Mesenchymal stem cell (in vitro differentiated cells and primary cell): ENCODE measurements at regions not wholly inside any gene's neighbourhood (a gene's known extent, or its start where the extent isn't known, plus 50 kb on each side); places are given as distances from the start of the nearest gene placed in this dataset.

Experiments used
- DNase-seq: peaks from one replicate; pipeline ENCODE4 v3.0.0-alpha.2; 2013
- H2AFZ ChIP-seq: one replicate; pipeline ENCODE4 v1.6.1; 2013; ENCODE audit warnings: low read depth, mild to moderate bottlenecking, control low read depth, inconsistent platforms, low read length, moderate library complexity
- H2AK5ac ChIP-seq: 2 replicates; pipeline ENCODE4 v1.6.1; 2013; ENCODE audit warnings: low read length, moderate library complexity, mild to moderate bottlenecking, inconsistent platforms; ENCODE audit not compliant: severe bottlenecking
- H2BK120ac ChIP-seq: one replicate; pipeline ENCODE4 v1.6.1; 2013; ENCODE audit warnings: low read depth, mild to moderate bottlenecking, inconsistent platforms, low read length, moderate library complexity
- H2BK12ac ChIP-seq, 2 experiments: one replicate each; pipeline ENCODE4 v1.6.1; 2013; ENCODE audit warnings: inconsistent platforms in 2 of 2, low read length in 2 of 2, mild to moderate bottlenecking in 2 of 2, moderate library complexity in 2 of 2, control low read depth in 1 of 2
- H2BK15ac ChIP-seq: one replicate; pipeline ENCODE4 v1.6.1; 2013; ENCODE audit warnings: mild to moderate bottlenecking, low read depth, inconsistent platforms; ENCODE audit not compliant: poor library complexity, severe bottlenecking
- H2BK5ac ChIP-seq: 2 replicates; pipeline ENCODE4 v1.6.1; 2013; ENCODE audit warnings: low read depth, mild to moderate bottlenecking, low read length, control low read depth, inconsistent platforms; ENCODE audit not compliant: poor library complexity, severe bottlenecking
- H3K14ac ChIP-seq, 2 experiments: one replicate each; pipeline ENCODE4 v1.6.1; 2013; ENCODE audit warnings: inconsistent platforms in 2 of 2, low read length in 2 of 2, control low read depth in 1 of 2, mild to moderate bottlenecking in 1 of 2, moderate library complexity in 1 of 2
- H3K18ac ChIP-seq, 2 experiments: one replicate each; pipeline ENCODE4 v1.6.1; 2013; ENCODE audit warnings: inconsistent platforms in 2 of 2, low read length in 2 of 2, control low read depth in 1 of 2, low read depth in 1 of 2, mild to moderate bottlenecking in 1 of 2
- H3K23ac ChIP-seq, 2 experiments: one replicate each; pipeline ENCODE4 v1.6.1; 2013; ENCODE audit warnings: inconsistent platforms in 2 of 2, low read length in 2 of 2, mild to moderate bottlenecking in 2 of 2, moderate library complexity in 2 of 2, control low read depth in 1 of 2
- H3K27ac ChIP-seq: 2 replicates; pipeline ENCODE4 v1.5.1; 2013; ENCODE audit warnings: mild to moderate bottlenecking, moderate library complexity, low read length, control low read depth, inconsistent platforms; ENCODE audit not compliant: poor library complexity, severe bottlenecking
- H3K27me3 ChIP-seq, 2 experiments: 2 replicates each; pipeline versions ENCODE4 v1.6.1 to v1.7.0; 2013; ENCODE audit warnings: low read length in 2 of 2, mild to moderate bottlenecking in 2 of 2, moderate library complexity in 2 of 2, control low read depth in 1 of 2, inconsistent platforms in 1 of 2; ENCODE audit not compliant: control insufficient read depth in 1 of 2, insufficient read depth in 1 of 2
- H3K36me3 ChIP-seq, 2 experiments: 2 replicates each; pipeline versions ENCODE4 v1.6.1 to v1.7.0; 2013; ENCODE audit warnings: low read length in 2 of 2, control low read depth in 1 of 2, inconsistent platforms in 1 of 2, low read depth in 1 of 2, mild to moderate bottlenecking in 1 of 2; ENCODE audit not compliant: insufficient read depth in 2 of 2, control insufficient read depth in 1 of 2
- H3K4ac ChIP-seq, 2 experiments: one replicate each; pipeline ENCODE4 v1.6.1; 2013; ENCODE audit warnings: inconsistent platforms in 2 of 2, low read length in 2 of 2, mild to moderate bottlenecking in 2 of 2, moderate library complexity in 2 of 2, control low read depth in 1 of 2, low read depth in 1 of 2
- H3K4me1 ChIP-seq: 2 replicates; pipeline ENCODE4 v1.6.1; 2013; ENCODE audit warnings: low read depth, low read length, control low read depth; ENCODE audit not compliant: control insufficient read depth, insufficient read depth
- H3K4me2 ChIP-seq: 2 replicates; pipeline ENCODE4 v1.6.1; 2013; ENCODE audit warnings: low read length, mild to moderate bottlenecking, inconsistent platforms; ENCODE audit not compliant: poor library complexity, severe bottlenecking
- H3K4me3 ChIP-seq, 2 experiments: 2 replicates each; pipeline versions ENCODE4 v1.5.1 to v1.7.0; 2013; ENCODE audit warnings: low read length in 2 of 2, mild to moderate bottlenecking in 2 of 2, control low read depth in 1 of 2, low read depth in 1 of 2; ENCODE audit not compliant: insufficient read depth in 1 of 2
- H3K79me1 ChIP-seq: replicated peaks from 2 replicates; pipeline ENCODE4 v1.6.1; 2013; ENCODE audit warnings: mild to moderate bottlenecking, control low read depth, low read length, inconsistent platforms; ENCODE audit not compliant: poor library complexity, severe bottlenecking
- H3K9ac ChIP-seq: 2 replicates; pipeline ENCODE4 v1.7.0; 2013; ENCODE audit warnings: mild to moderate bottlenecking, low read length, moderate library complexity
- H3K9me3 ChIP-seq: 2 replicates; pipeline ENCODE4 v1.7.0; 2013; ENCODE audit warnings: mild to moderate bottlenecking, low read length; ENCODE audit not compliant: control insufficient read depth
- H4K8ac ChIP-seq: one replicate; pipeline ENCODE4 v1.6.1; 2013; ENCODE audit warnings: inconsistent platforms, mild to moderate bottlenecking, low read length, moderate library complexity
- H4K91ac ChIP-seq: one replicate; pipeline ENCODE4 v1.6.1; 2013; ENCODE audit warnings: mild to moderate bottlenecking, low read length, inconsistent platforms
- WGBS: methylation state at CpG from one replicate; pipeline ENCODE4 v1.1.7; 2013; ENCODE audit warnings: mixed read lengths; 5-methylcytosine and 5-hydroxymethylcytosine counted together

GRCh38 chr2:77578354-77578753, 56.2 kb upstream of the LRRTM4 start:
- no peak overlapping the region for H3K9ac ChIP-seq
- no peak for DNase-seq

GRCh38 chr2:77579076-77579769, 57.0 kb upstream of the LRRTM4 start:
- Histone ChIP-seq H2BK5ac (no peak overlapping the region), H2BK15ac (no peak overlapping the region), H3K9me3 (peaks cover 16% of the 10 kb centered on the region), H2BK12ac (no peak overlapping the region), H3K4me2 (no peak overlapping the region), H3K18ac (no peak overlapping the region), H3K36me3 (no peaks in the 10 kb centered on the region), H3K14ac (no peak overlapping the region), H3K27me3 (no peaks in the 10 kb centered on the region), H3K79me1 (no peaks in the 10 kb centered on the region), H3K23ac (no peak overlapping the region), H4K8ac (no peak overlapping the region), H2AFZ (no peak overlapping the region), H2AK5ac (no peak overlapping the region), H3K4ac (no peak overlapping the region), H3K9ac (no peak overlapping the region), H2BK120ac (no peak overlapping the region), H4K91ac (no peak overlapping the region), H3K27ac (no peak overlapping the region), H3K4me1 (no peaks in the 10 kb centered on the region), H3K4me3 (no peak overlapping the region)
- WGBS = 63% methylated on average over 1 of the region's 3 CpGs
- no peak for DNase-seq

More at GRCh38 chr2:77578354-77578753, 56.2 kb upstream of the LRRTM4 start:
- no peak overlapping the region for H4K8ac ChIP-seq
- no peak overlapping the region for H2BK12ac ChIP-seq
- no peak overlapping the region for H3K18ac ChIP-seq
- H2BK5ac ChIP-seq = no peak overlapping the region
- no peaks in the 10 kb centered on the region for H3K4me1 ChIP-seq
- H3K4ac ChIP-seq = no peak overlapping the region
- no peak overlapping the region for H2AK5ac ChIP-seq
- no peak overlapping the region for H3K27ac ChIP-seq
- no peak overlapping the region for H3K14ac ChIP-seq
- H3K79me1 ChIP-seq = no peaks in the 10 kb centered on the region
- H2BK120ac ChIP-seq = no peak overlapping the region
- no peaks in the 10 kb centered on the region for H3K27me3 ChIP-seq
- no peaks in the 10 kb centered on the region for H3K36me3 ChIP-seq
- no peak overlapping the region for H3K23ac ChIP-seq
- no peak overlapping the region for H2AFZ ChIP-seq
- no peak overlapping the region for H2BK15ac ChIP-seq
- peaks cover 16% of the 10 kb centered on the region for H3K9me3 ChIP-seq
- H3K4me2 ChIP-seq = no peak overlapping the region
- no peak overlapping the region for H4K91ac ChIP-seq
- H3K4me3 ChIP-seq = no peak overlapping the region

- H3K23ac ChIP-seq = no peak overlapping the region
- H3K9ac ChIP-seq = no peak overlapping the region
- H2BK12ac ChIP-seq = no peak overlapping the region
- DNase-seq = no peak
- no peak overlapping the region for H2BK15ac ChIP-seq
- 100% methylated on average over 2 of the region's 3 CpGs for WGBS
- no peaks in the 10 kb centered on the region for H3K27me3 ChIP-seq
- H3K4me2 ChIP-seq = no peak overlapping the region
- H2AFZ ChIP-seq = no peak overlapping the region
- no peaks in the 10 kb centered on the region for H3K4me1 ChIP-seq
- peaks cover 6% of the 10 kb centered on the region for H3K9me3 ChIP-seq
- no peak overlapping the region for H2AK5ac ChIP-seq
- no peak overlapping the region for H4K91ac ChIP-seq
- no peak overlapping the region for H3K27ac ChIP-seq
- no peak overlapping the region for H2BK120ac ChIP-seq
- H3K4me3 ChIP-seq = no peak overlapping the region
- H3K14ac ChIP-seq = no peak overlapping the region
- no peak overlapping the region for H3K18ac ChIP-seq
- no peak overlapping the region for H3K4ac ChIP-seq
- no peak overlapping the region for H4K8ac ChIP-seq
- H2BK5ac ChIP-seq = no peak overlapping the region
- no peaks in the 10 kb centered on the region for H3K79me1 ChIP-seq
- no peaks in the 10 kb centered on the region for H3K36me3 ChIP-seq
These were observed 66.3 kb upstream of the LRRTM4 start for GRCh38 chr2:77588438-77588837.

- Histone ChIP-seq H3K4me3 (no peak overlapping the region), H3K9ac (no peak overlapping the region)
These were observed 68.2 kb upstream of the LRRTM4 start for GRCh38 chr2:77590298-77590917.

More at GRCh38 chr2:77590298-77590917, 68.2 kb upstream of the LRRTM4 start:
- no peak overlapping the region for H2BK120ac ChIP-seq
- no peak overlapping the region for H3K18ac ChIP-seq
- peaks cover 6% of the 10 kb centered on the region for H3K9me3 ChIP-seq
- no peak overlapping the region for H3K4me2 ChIP-seq
- H2AFZ ChIP-seq = no peak overlapping the region
- H3K4ac ChIP-seq = no peak overlapping the region
- no peak overlapping the region for H3K14ac ChIP-seq
- no peak overlapping the region for H2BK15ac ChIP-seq
- no peak overlapping the region for H2BK12ac ChIP-seq
- DNase-seq = no peak
- H3K79me1 ChIP-seq = no peaks in the 10 kb centered on the region
- H4K91ac ChIP-seq = no peak overlapping the region
- no peaks in the 10 kb centered on the region for H3K36me3 ChIP-seq
- no peak overlapping the region for H2BK5ac ChIP-seq
- no peak overlapping the region for H2AK5ac ChIP-seq
- H3K4me1 ChIP-seq = no peaks in the 10 kb centered on the region
- H3K27ac ChIP-seq = no peak overlapping the region
- H3K23ac ChIP-seq = no peak overlapping the region
- WGBS = 97% methylated on average over 25 of the region's 29 CpGs
- no peaks in the 10 kb centered on the region for H3K27me3 ChIP-seq
- H4K8ac ChIP-seq = no peak overlapping the region
